Endothelial cell of umbilical vein (primary cell): ENCODE measurements at regions not wholly inside any gene's neighbourhood (a gene's known extent, or its start where the extent isn't known, plus 50 kb on each side); places are given as distances from the start of the nearest gene placed in this dataset.

Source experiments
- BruUV-seq: library from RNA; stranded (reverse); fragments of 400-500 nt; replicated peaks from 2 replicates; lab custom pipeline; 2021; lab: Mats Ljungman, UMichigan
- CTCF ChIA-PET: fragments of 300-600, 350-600 bp; sonication (Branson Sonifier 250); formaldehyde crosslinking; loops from one replicate; lab custom pipeline; 2021; ENCODE audit warnings: antibody characterized with exemption, inconsistent platforms; lab: Charles Lee
- POLR2A ChIA-PET: fragments of 300-600, 350-600 bp; sonication (Branson Sonifier 250); formaldehyde crosslinking; loops from one replicate; lab custom pipeline; 2021; ENCODE audit warnings: antibody characterized with exemption, inconsistent platforms; lab: Charles Lee
- DNase-seq: peaks from one replicate; pipeline ENCODE4 v3.0.0-alpha.2; 2011; ENCODE audit warnings: low read depth, low spot score
- FAIRE-seq: peaks from 2 replicates; lab custom pipeline; 2011; peaks lifted over from hg19 to GRCh38; lab: Jason Lieb, UNC
- H2AFZ ChIP-seq: 2 replicates; pipeline ENCODE4 v1.6.0; 2012; ENCODE audit warnings: low read depth, low read length, control low read depth, inconsistent platforms
- H3K27ac ChIP-seq: 2 replicates; pipeline ENCODE4 v1.5.1; 2011; ENCODE audit warnings: low read depth, mild to moderate bottlenecking, control low read depth, low read length, moderate library complexity; ENCODE audit not compliant: insufficient read depth
- H3K27me3 ChIP-seq, 2 experiments: 2 replicates each; pipeline versions ENCODE4 v1.6.0 to v1.6.1; 2011; ENCODE audit warnings: low read length in 2 of 2, mixed read lengths in 1 of 2; ENCODE audit not compliant: control insufficient read depth in 2 of 2, insufficient read depth in 2 of 2
- H3K36me3 ChIP-seq, 2 experiments: 2 replicates in 1 of 2; 3 replicates in 1 of 2; pipeline ENCODE4 v1.5.1; 2011; ENCODE audit warnings: low read length in 2 of 2, mild to moderate bottlenecking in 1 of 2, moderate library complexity in 1 of 2; ENCODE audit not compliant: control insufficient read depth in 2 of 2, insufficient read depth in 2 of 2; ENCODE audit errors: extremely low read depth in 1 of 2
- H3K4me1 ChIP-seq: 3 replicates; pipeline ENCODE4 v1.5.1; 2011; ENCODE audit warnings: mild to moderate bottlenecking, low read length; ENCODE audit not compliant: control insufficient read depth, insufficient read depth; ENCODE audit errors: extremely low read depth
- H3K4me2 ChIP-seq: 2 replicates; pipeline ENCODE4 v1.6.1; 2011; ENCODE audit warnings: low read length, control low read depth, mixed read lengths; ENCODE audit not compliant: insufficient read depth
- H3K4me3 ChIP-seq, 3 experiments: fragments of 200-600 bp in 1 of 3; sonication (generic), shearing (Covaris generic) in 1 of 3; replicated peaks in 1 of 3; 2 replicates each; pipeline ENCODE4 v1.5.1; 2011 to 2016; ENCODE audit warnings: control low read depth in 3 of 3, low read length in 3 of 3, mild to moderate bottlenecking in 2 of 3, inconsistent platforms in 1 of 3, low read depth in 1 of 3, moderate library complexity in 1 of 3; ENCODE audit not compliant: insufficient read depth in 1 of 3
- H3K79me2 ChIP-seq: 2 replicates; pipeline ENCODE4 v1.6.0; 2012; ENCODE audit warnings: low read length, inconsistent platforms; ENCODE audit not compliant: control insufficient read depth, insufficient read depth
- H3K9ac ChIP-seq: replicated peaks from 2 replicates; pipeline ENCODE3; 2011; ENCODE audit warnings: low read length, control low read depth; ENCODE audit not compliant: insufficient read depth; ENCODE audit errors: extremely low read depth
- H3K9me1 ChIP-seq: replicated peaks from 3 replicates; pipeline ENCODE4 v1.6.0; 2011; ENCODE audit warnings: mild to moderate bottlenecking, low read length; ENCODE audit not compliant: control insufficient read depth, insufficient read depth; ENCODE audit errors: extremely low read depth
- H3K9me3 ChIP-seq: replicated peaks from 2 replicates; pipeline ENCODE4 v1.5.1; 2012; ENCODE audit warnings: low read length, inconsistent platforms; ENCODE audit not compliant: control insufficient read depth, insufficient read depth
- H4K20me1 ChIP-seq: replicated peaks from 2 replicates; pipeline ENCODE3; 2011; ENCODE audit warnings: mild to moderate bottlenecking, low read length; ENCODE audit not compliant: control insufficient read depth, insufficient read depth; ENCODE audit errors: extremely low read depth
- FOS ChIP-seq: IDR thresholded peaks from 2 replicates; pipeline ENCODE4 v1.6.1; 2011; ENCODE audit warnings: mild to moderate bottlenecking, low read length, moderate library complexity, borderline replicate concordance; ENCODE audit not compliant: insufficient read depth
- GATA2 ChIP-seq: IDR thresholded peaks from 2 replicates; pipeline ENCODE4 v1.7.0; 2011; ENCODE audit warnings: low read depth, mild to moderate bottlenecking, moderate library complexity, mixed read lengths, low read length; ENCODE audit not compliant: insufficient read length, insufficient read depth
- JUN ChIP-seq: IDR thresholded peaks from 2 replicates; pipeline ENCODE4 v1.6.1; 2011; ENCODE audit warnings: borderline replicate concordance, low read depth; ENCODE audit not compliant: insufficient read length, insufficient read depth
- MYC ChIP-seq: IDR thresholded peaks from one replicate; pipeline ENCODE4 v1.6.1; 2011; ENCODE audit warnings: mild to moderate bottlenecking, low read depth, low read length
- POLR2A ChIP-seq: IDR thresholded peaks from 2 replicates; pipeline ENCODE4 v1.6.1; 2012; ENCODE audit warnings: low read depth, mild to moderate bottlenecking, control low read depth, low read length
- POLR2AphosphoS5 ChIP-seq: IDR thresholded peaks from 2 replicates; pipeline ENCODE4 v1.6.1; 2012; ENCODE audit warnings: low read depth, mild to moderate bottlenecking, control low read depth, low read length, moderate library complexity; ENCODE audit not compliant: insufficient read depth
- dilution Hi-C: fragments of 300-500 bp; cut with MboI; formaldehyde crosslinking; loops from one replicate; pipeline ENCODE4 v1.15.0; 2019; ENCODE audit warnings: low sequenced_read_pairs; ENCODE audit not compliant: extremely low pct_ligation_motif_present
- intact Hi-C: fragments of 100-400 bp; cut with micrococcal nuclease; formaldehyde crosslinking; loops from one replicate; pipeline ENCODE4 v1.10.0; 2022
- TF ChIP-seq, protein P1 (sequence below), 2 donors: IDR thresholded peaks; 1 replicate in 1 of 2; 2 replicates in 1 of 2; pipeline ENCODE4 v1.5.1; 2011; ENCODE audit warnings: low read length in 2 of 2, mild to moderate bottlenecking in 2 of 2, moderate library complexity in 2 of 2, control low read depth in 1 of 2, inconsistent platforms in 1 of 2, low read depth in 1 of 2; ENCODE audit not compliant: insufficient read depth in 1 of 2; ENCODE audit errors: extremely low read depth in 1 of 2
- TF ChIP-seq, protein P2 (sequence below): IDR thresholded peaks from 2 replicates; pipeline ENCODE4 v1.6.1; 2011; ENCODE audit not compliant: insufficient read depth, insufficient read length

DNA sequence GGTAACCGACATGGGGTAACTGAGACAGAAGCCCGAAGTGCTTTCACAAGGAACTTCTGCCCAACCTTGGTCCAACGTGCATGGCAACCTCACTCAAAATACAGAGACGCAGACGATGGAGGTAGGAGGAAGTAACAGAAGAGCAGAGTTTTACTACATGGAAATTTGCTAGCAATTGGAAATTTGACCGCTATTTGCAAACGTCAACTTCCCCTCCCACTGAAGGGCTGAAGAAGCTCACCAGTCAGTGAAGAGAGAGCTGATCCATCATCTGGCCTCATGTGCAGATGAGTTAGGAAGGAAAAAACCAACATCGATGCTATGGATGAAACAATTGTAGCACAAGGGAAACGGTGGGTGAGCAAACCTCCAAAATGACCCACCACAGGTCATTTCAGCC is 196.7 kb downstream of the RGS3 start:
- POLR2A ChIA-PET, result no interaction called here
- Histone ChIP-seq H3K79me2 (no peaks in the 10 kb centered on the region), H4K20me1 (no peaks in the 10 kb centered on the region), H3K27ac (no peak overlapping the region), H3K4me2 (no peak overlapping the region), H3K4me3 (no peak overlapping the region), H3K4me1 (peaks cover 28% of the 10 kb centered on the region), H3K36me3 (no peaks in the 10 kb centered on the region), H3K27me3 (peaks cover 0 to 8% of the 10 kb centered on the region in 2 experiments), H2AFZ (no peak overlapping the region), H3K9me3 (no peaks in the 10 kb centered on the region), H3K9me1 (no peaks in the 10 kb centered on the region), H3K9ac (no peak overlapping the region)
- no TSS peak for BruUV-seq
- DNase-seq, result no peak
- no peak for FAIRE-seq
- CTCF ChIA-PET, result interaction anchor here (6.5 to 9.6 kb wide), 2 partner anchors 65 to 213 kb away, joined by 166 to 1173 read pairs; no protein-coding TSS in a partner anchor
- dilution Hi-C loops (no loop called here), intact Hi-C loops (no loop called here)
- TF ChIP-seq, protein P1, sequence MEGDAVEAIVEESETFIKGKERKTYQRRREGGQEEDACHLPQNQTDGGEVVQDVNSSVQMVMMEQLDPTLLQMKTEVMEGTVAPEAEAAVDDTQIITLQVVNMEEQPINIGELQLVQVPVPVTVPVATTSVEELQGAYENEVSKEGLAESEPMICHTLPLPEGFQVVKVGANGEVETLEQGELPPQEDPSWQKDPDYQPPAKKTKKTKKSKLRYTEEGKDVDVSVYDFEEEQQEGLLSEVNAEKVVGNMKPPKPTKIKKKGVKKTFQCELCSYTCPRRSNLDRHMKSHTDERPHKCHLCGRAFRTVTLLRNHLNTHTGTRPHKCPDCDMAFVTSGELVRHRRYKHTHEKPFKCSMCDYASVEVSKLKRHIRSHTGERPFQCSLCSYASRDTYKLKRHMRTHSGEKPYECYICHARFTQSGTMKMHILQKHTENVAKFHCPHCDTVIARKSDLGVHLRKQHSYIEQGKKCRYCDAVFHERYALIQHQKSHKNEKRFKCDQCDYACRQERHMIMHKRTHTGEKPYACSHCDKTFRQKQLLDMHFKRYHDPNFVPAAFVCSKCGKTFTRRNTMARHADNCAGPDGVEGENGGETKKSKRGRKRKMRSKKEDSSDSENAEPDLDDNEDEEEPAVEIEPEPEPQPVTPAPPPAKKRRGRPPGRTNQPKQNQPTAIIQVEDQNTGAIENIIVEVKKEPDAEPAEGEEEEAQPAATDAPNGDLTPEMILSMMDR (IDR thresholded peaks at IDR 0.05; ENCODE audit: extremely low read depth in 1 of 2, insufficient read depth in 1 of 2, low read depth in 1 of 2, low read length in 2 of 2), result no peak
- TF ChIP-seq JUN, result no peak
- no peak for TF ChIP-seq POLR2AphosphoS5
- no peak for TF ChIP-seq POLR2A
- no peak for TF ChIP-seq MYC
- TF ChIP-seq GATA2, result no peak
- TF ChIP-seq, protein P2, sequence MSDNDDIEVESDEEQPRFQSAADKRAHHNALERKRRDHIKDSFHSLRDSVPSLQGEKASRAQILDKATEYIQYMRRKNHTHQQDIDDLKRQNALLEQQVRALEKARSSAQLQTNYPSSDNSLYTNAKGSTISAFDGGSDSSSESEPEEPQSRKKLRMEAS, result no peak
- no peak for TF ChIP-seq FOS
